HG03097 (cell line): ENCODE measurements at regions not wholly inside any gene's neighbourhood (a gene's known extent, or its start where the extent isn't known, plus 50 kb on each side); places are given as distances from the start of the nearest gene placed in this dataset.
"Not testable (repeated sequence)": the region's sequence is repeated elsewhere in the genome, so short reads cannot be mapped to it uniquely, and the experiment has no call there.

ENCODE experiments used
- ATAC-seq: cut with Tn5 transposase; IDR thresholded peaks from one replicate; pipeline ENCODE4 v1.9.1; 2021; ENCODE audit not compliant: unreplicated experiment, low FRiP score

DNA sequence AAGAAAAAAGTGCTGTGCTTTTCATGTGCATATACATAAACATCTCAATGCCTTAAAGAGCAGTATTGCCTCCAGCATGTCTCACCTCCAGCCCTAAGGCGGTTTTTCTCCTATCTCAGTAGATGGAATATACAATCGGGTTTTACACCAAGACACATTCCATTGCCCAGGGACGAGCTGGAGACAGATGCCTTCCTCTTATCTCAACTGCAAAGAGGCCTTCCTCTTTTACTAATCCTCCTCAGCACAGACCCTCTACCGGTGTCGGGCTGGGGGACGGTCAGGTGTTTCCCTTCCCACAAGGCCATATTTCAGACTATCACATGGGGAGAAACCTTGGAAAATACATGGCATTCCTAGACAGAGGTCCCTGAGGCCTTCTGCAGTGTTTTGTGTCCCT, 385.3 kb downstream of the AMY1C start:
- ATAC-seq: not testable (repeated sequence)

GRCh38 chr1:104136621-104137020, 386.9 kb downstream of the AMY1C start:
- ATAC-seq: no peak

DNA sequence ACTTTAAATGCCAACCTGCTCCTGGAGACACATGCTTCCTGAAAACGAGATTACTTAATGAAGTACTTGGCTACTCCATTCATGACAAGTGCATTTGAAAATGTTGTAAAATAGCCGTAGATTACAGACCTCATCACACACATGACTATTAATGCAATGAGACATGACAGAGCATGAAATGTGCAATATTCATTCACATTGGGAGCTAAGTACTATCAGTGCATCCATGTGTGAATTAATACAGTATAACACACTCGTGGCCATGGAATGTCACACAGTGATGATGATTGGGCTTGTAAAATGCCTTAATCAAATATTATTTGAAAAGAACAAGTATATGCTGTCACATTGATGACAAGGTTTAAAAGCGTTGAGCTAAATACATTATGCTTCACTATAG, 407.0 kb downstream of the AMY1C start:
- ATAC-seq: no peak

DNA sequence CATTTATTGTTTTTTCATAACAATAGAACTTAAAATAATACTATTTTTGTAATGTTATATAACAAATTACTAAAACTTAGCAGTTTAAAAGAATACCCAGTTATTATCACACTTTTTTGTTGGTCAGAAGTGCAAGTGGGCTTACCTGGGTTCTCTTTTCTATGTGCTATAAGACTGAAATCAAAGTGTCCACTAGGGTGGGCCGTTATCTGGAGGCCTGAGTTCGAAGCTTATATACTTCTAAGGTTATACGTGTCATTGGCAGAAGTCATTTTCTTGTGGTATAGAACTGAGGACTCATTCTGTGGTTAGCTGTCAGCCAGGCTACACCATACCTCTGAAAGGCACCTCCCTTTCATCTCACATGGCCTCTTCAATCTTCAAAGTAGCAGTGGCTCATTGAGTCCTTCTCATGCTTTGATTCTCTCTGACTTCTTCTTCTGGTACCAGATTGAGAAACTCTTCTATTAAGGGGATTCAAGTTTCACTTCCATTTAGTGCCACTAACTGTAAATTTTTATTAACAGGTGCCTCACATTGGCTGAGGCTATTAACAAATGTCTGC, 414.3 kb downstream of the AMY1C start:
- ATAC-seq: no peak

DNA sequence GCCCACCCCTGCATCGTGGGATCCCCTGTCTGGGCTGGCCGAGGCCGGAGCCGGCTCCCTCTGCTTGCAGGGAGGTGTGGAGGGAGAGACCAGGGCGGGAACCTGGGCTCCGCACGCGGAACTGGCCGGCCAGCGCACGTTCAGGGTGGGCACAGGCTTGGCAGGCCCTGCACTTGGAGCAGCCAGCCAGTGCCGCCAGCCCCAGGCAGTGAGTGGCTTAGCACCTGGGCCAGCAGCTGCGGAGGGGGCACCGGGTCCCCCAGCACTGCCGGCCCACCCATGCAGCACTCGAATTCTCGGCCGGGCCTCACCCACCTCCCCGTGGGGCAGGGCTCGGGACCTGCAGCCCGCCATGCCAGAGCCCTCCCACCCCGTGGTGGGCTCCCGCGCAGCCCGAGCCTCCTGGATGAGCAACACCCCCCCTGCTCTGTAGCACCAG, 422.6 kb downstream of the AMY1C start:
- no peak for ATAC-seq

DNA sequence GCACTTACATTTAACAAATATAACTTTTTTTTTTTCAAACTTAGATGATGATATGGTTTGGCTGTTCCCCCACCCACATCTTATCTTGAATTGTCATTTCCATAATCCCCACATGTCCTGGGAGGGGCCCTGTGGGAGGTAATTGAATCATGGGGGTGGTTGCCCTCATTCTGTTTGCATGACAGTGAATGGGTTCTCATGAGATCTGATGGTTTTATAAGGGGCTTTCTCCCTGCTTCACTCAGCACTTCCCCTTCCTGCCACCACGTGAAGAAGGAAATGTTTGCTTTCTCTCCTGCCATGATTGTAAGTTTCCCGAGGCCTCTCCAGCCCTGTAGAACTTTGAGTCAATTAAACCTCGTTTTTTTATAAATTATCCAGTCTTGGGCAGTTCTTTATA, 432.6 kb downstream of the AMY1C start:
- no peak for ATAC-seq

- ATAC-seq: no peak
Measured at GRCh38 chr1:104189207-104189606, 439.5 kb downstream of the AMY1C start.

DNA sequence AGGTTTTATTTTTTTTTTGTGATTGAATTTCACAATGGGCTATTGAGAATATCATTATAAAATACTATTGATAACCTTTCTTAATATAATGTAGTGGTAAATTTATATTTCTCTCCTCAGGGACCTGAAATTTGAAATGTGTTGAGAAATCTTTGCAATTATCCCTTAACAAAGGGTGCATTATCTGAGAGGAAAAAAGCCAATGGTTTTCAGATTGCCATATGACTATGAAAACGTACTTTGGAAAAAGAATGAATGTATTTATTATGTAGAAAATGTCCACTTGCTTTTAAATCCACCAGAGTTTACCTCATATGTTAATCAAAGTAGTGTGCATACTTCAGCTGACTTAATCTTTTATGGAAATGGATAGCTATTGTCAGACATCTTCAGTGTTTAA, 441.1 kb downstream of the AMY1C start:
- ATAC-seq: no peak

DNA sequence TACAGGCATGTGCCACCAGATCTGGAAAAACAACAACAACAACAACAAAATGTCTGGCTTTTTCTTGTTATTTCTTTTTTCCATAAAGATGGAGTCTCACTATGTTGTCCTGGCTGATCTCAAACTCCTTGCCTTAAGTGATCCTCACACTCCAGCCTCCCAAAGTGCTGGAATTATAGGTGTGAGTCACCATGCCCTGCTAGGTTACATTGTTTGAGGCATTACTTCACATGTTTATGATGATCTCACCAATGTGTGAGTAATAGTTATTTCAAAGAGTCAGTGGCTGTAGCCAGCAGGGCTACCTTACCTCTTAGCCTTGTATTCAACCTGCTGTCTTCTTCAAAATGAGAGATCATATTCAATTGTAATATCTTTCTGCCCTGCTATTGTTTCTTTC, 445.7 kb downstream of the AMY1C start:
- no peak for ATAC-seq

GRCh38 chr1:104196136-104196535, 446.4 kb downstream of the AMY1C start:
- no peak for ATAC-seq

DNA sequence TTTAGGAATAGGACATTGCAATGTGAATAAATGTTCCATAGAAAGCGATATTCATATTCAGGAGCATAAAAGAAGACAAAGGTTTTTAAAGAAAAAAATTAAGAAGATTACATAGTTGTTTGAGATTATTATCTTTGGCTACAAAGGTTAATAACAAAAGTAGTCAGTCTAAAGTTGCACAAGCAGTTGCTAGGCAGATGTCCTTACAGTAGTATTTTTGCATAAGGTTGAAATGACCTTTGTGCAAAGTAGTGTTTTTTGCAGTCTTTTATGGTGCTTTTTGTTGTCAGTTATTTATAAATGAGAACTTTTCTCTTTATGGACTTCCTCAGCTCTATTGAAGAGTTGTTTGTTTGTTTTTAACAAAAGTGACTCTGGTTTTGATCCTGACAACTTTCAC, 447.8 kb downstream of the AMY1C start:
- no peak for ATAC-seq

GRCh38 chr1:104212239-104212638, 462.5 kb downstream of the AMY1C start:
- ATAC-seq: no peak

GRCh38 chr1:104217395-104217986, 467.8 kb downstream of the AMY1C start:
- ATAC-seq: not testable (repeated sequence)

- ATAC-seq: no peak
Measured at GRCh38 chr1:104229860-104230259, 480.2 kb downstream of the AMY1C start.

DNA sequence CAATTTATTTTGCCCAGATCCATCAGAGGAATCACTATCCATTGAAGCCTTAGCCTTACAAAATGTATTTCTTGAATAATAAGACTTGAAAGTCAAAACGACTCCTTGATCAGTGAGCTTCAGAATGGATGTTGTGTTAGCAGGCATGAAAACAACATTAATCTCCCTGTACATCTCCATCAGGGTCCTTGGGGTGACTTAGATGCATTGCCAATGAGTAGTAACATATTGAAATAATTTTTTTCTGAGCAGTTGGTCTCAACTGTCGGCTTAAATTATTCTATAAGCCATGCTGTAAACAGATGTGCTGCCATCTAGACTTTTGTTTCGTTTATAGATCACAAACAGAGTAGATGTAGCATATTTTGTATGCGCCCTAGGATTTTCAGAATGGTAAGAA, 482.0 kb downstream of the AMY1C start:
- ATAC-seq: no peak

GRCh38 chr1:104235141-104235540, 485.4 kb downstream of the AMY1C start:
- no peak for ATAC-seq

- no peak for ATAC-seq
Measured at GRCh38 chr1:104238991-104239390, 489.3 kb downstream of the AMY1C start.

DNA sequence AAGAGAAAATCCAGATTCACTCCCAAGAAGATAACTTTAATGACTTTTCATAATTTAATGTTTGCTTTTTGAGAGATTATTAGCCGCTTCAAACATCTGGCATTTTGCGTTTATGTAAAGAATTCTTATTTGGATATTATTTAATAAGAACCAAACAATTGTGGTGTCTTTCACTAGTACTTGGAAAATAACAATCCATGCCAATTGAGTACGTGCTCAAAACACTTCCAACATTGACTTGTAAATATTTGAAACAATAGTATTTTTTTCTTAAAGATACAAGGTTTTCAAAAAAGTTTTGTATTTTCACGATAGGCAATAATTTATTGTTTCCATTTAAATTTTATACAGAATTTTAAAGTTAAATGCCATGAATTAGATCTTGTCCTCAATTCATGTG, 498.7 kb downstream of the AMY1C start:
- no peak for ATAC-seq

DNA sequence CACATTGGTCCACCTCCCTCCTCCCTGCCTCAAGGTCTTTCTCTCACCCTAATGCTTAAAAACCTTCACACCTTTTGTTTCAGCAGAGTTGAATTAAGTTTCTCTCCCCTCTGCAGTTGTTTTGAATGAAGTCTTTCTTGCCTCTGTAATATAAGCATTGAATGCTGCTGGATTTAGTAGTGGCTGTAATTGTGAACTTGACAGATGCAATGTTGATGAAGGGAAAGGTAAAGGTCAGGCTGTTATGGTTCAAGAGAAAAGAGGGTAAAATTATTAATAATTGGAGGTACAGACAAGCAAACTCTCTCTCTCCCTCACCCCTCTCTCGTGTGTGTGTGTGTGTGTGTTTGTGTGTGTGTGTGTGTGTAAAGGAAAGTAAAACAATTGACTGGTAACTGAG, 509.8 kb downstream of the AMY1C start:
- ATAC-seq: no peak

DNA sequence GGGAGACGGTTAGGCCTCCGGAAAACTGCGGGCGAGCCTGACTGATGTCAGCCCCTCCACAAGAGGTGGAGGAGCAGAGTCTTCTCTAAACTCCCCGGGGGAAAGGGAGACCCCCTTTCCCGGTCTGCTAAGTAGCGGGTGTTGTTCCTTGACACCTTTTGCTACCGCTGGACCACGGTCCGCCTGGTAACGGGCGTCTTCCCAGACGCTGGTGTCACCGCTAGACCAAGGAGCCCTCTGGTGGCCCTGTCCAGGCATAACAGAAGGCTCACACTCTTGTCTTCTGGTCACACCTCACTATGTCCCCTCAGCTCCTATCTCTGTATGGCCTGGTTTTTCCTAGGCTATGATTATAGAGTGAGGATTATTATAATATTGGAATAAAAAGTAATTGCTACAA, 513.4 kb downstream of the AMY1C start:
- ATAC-seq: not testable (repeated sequence)

GRCh38 chr1:104264521-104264920, 514.8 kb downstream of the AMY1C start:
- ATAC-seq: no peak

GRCh38 chr1:104265163-104265562, 515.5 kb downstream of the AMY1C start:
- ATAC-seq: no peak

DNA sequence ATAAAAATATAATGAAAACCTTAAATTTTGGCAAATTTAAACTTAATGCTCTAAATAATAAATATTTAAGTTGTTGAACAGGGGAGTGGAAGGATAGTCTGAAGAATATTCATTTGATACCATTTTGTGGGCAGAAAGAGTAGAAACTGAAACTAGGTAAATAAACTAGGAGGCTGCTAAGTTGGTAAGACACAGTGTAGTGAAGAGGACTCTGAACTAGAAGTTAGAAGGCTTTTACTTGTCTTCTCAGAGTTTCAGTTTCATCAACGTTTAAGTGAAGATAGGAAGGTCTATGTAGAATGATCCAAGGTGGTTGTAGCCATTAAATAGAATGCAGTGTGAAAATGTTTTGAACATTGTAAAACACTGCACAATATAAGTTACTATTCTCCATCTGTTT, 516.9 kb downstream of the AMY1C start:
- no peak for ATAC-seq
